Right atrium auricular region (tissue), 2 donors: ENCODE measurements at regions not wholly inside any gene's neighbourhood (a gene's known extent, or its start where the extent isn't known, plus 50 kb on each side); places are given as distances from the start of the nearest gene placed in this dataset.
"Not testable (repeated sequence)": the region's sequence is repeated elsewhere in the genome, so short reads cannot be mapped to it uniquely, and the experiment has no call there.

ENCODE experiments used
- DNase-seq: peaks from one replicate; pipeline ENCODE4 v3.0.0-alpha.2; 2019; ENCODE audit warnings: low spot score
- H3K27ac ChIP-seq, 2 donors: fragments of 200-600 bp; sonication (generic); 1 replicate in 1 of 2; 2 replicates in 1 of 2; pipeline ENCODE4 v1.5.1; 2016 to 2019
- H3K27me3 ChIP-seq, 2 donors: fragments of 200-600 bp; sonication (generic); one replicate each; pipeline versions ENCODE4 v1.5.1 to v1.6.0; 2017 to 2019
- H3K36me3 ChIP-seq: fragments of 200-600 bp; sonication (generic); one replicate; pipeline ENCODE4 v1.5.1; 2016
- H3K4me1 ChIP-seq, 2 donors: fragments of 200-600 bp; sonication (generic); one replicate each; pipeline versions ENCODE4 v1.5.1 to v1.6.0; 2017 to 2019
- H3K4me3 ChIP-seq, 2 donors: fragments of 200-600 bp; sonication (generic); 1 replicate in 1 of 2; 2 replicates in 1 of 2; pipeline ENCODE4 v1.5.1; 2017 to 2019; ENCODE audit warnings: mild to moderate bottlenecking in 1 of 2, moderate library complexity in 1 of 2
- H3K9me3 ChIP-seq, 2 donors: fragments of 200-600 bp; sonication (generic); one replicate each; pipeline ENCODE4 v1.5.1; 2019
- TF ChIP-seq, protein P1 (sequence below), 2 donors: fragments of 200-600 bp; sonication (generic); IDR thresholded peaks; one replicate each; pipeline ENCODE4 v1.5.1; 2019; ENCODE audit warnings: antibody characterized with exemption in 2 of 2

DNA sequence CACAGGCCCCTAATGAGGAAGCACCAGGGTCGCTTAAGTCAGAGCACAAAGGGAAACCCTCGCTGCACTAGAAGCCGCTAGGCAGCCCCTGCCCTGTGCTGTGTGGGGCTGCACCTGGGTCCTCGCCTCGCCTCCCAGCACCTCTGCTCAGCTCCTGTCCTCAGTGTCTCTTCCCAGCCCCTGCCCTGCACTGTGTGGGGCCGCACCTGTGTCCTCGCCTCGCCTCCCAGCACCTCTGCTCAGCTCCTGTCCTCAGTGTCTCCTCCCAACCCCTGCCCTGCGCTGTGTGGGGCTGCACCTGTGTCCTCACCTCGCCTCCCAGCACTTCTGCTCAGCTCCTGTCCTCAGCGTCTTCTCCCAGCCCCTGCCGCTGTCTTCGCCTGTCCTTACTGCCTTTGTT, 342.8 kb downstream of the EIPR1 start:
- Histone ChIP-seq H3K9me3 (no peaks in the 10 kb centered on the region), H3K27me3 (no peaks in the 10 kb centered on the region), H3K36me3 (no peaks in the 10 kb centered on the region), H3K27ac (no peak overlapping the region), H3K4me3 (no peak overlapping the region), H3K4me1 (no peaks in the 10 kb centered on the region)
- TF ChIP-seq, protein P1, sequence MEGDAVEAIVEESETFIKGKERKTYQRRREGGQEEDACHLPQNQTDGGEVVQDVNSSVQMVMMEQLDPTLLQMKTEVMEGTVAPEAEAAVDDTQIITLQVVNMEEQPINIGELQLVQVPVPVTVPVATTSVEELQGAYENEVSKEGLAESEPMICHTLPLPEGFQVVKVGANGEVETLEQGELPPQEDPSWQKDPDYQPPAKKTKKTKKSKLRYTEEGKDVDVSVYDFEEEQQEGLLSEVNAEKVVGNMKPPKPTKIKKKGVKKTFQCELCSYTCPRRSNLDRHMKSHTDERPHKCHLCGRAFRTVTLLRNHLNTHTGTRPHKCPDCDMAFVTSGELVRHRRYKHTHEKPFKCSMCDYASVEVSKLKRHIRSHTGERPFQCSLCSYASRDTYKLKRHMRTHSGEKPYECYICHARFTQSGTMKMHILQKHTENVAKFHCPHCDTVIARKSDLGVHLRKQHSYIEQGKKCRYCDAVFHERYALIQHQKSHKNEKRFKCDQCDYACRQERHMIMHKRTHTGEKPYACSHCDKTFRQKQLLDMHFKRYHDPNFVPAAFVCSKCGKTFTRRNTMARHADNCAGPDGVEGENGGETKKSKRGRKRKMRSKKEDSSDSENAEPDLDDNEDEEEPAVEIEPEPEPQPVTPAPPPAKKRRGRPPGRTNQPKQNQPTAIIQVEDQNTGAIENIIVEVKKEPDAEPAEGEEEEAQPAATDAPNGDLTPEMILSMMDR (IDR thresholded peaks at IDR 0.05), result no peak
- no peak for DNase-seq

GRCh38 chr2:3034396-3034795, 343.2 kb downstream of the EIPR1 start:
- H3K4me3 ChIP-seq, result no peak overlapping the region
- no peak overlapping the region for H3K27ac ChIP-seq
- no peaks in the 10 kb centered on the region for H3K4me1 ChIP-seq
- no peaks in the 10 kb centered on the region for H3K27me3 ChIP-seq
- no peaks in the 10 kb centered on the region for H3K36me3 ChIP-seq
- DNase-seq, result no peak
- H3K9me3 ChIP-seq, result no peaks in the 10 kb centered on the region
- TF ChIP-seq, protein P1 (IDR thresholded peaks at IDR 0.05), result no peak

GRCh38 chr2:3033315-3033714, 344.3 kb downstream of the EIPR1 start:
- H3K4me3 ChIP-seq, result no peak overlapping the region
- no peaks in the 10 kb centered on the region for H3K36me3 ChIP-seq
- H3K27ac ChIP-seq, result no peak overlapping the region
- H3K4me1 ChIP-seq, result no peaks in the 10 kb centered on the region
- TF ChIP-seq, protein P1 (IDR thresholded peaks at IDR 0.05), result no peak
- no peaks in the 10 kb centered on the region for H3K27me3 ChIP-seq
- DNase-seq, result no peak
- no peaks in the 10 kb centered on the region for H3K9me3 ChIP-seq

GRCh38 chr2:3030791-3031190, 346.8 kb downstream of the EIPR1 start:
- not testable (repeated sequence) for DNase-seq

GRCh38 chr2:3025984-3026383, 351.6 kb downstream of the EIPR1 start:
- Histone ChIP-seq H3K9me3 (no peaks in the 10 kb centered on the region), H3K4me1 (no peaks in the 10 kb centered on the region), H3K36me3 (no peaks in the 10 kb centered on the region), H3K27me3 (no peaks in the 10 kb centered on the region), H3K4me3 (no peak overlapping the region), H3K27ac (no peak overlapping the region)
- no peak for DNase-seq
- TF ChIP-seq, protein P1 (IDR thresholded peaks at IDR 0.05), result no peak

More at GRCh38 chr2:3030791-3031190, 346.8 kb downstream of the EIPR1 start:
- H3K27me3 ChIP-seq, H3K9me3 ChIP-seq, H3K4me1 ChIP-seq, H3K36me3 ChIP-seq, H3K4me3 ChIP-seq, H3K27ac ChIP-seq: not testable (repeated sequence)

DNA sequence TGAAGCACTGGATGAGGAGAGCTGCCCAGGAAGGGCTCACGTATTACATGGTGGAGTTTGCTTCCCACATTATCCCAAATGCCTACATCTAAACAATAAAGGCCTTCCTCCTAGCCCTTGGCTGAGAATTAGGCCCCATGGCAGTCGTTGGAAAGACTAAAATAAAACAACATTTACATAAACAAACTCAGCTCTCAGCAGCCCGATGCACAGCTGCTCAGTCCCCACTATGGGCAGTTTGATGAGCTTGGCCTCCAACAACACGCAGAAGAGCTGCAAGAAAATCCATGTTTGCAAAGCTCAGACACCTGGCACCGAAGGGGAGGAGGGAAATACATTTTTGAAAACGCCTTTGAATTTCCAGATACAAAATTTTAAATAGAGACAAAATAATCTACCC, 352.4 kb downstream of the EIPR1 start:
- no peaks in the 10 kb centered on the region for H3K36me3 ChIP-seq
- H3K4me3 ChIP-seq, result no peak overlapping the region
- DNase-seq, result no peak
- H3K27ac ChIP-seq, result no peak overlapping the region
- TF ChIP-seq, protein P1 (IDR thresholded peaks at IDR 0.05), result no peak
- H3K9me3 ChIP-seq, result no peaks in the 10 kb centered on the region
- no peaks in the 10 kb centered on the region for H3K27me3 ChIP-seq
- no peaks in the 10 kb centered on the region for H3K4me1 ChIP-seq
